ENCODE measurements at regions not wholly inside any gene's neighbourhood (a gene's known extent, or its start where the extent isn't known, plus 50 kb on each side); places are given as distances from the start of the nearest gene placed in this dataset.
"Not testable (repeated sequence)": the region's sequence is repeated elsewhere in the genome, so short reads cannot be mapped to it uniquely, and the experiment has no call there.

DNA sequence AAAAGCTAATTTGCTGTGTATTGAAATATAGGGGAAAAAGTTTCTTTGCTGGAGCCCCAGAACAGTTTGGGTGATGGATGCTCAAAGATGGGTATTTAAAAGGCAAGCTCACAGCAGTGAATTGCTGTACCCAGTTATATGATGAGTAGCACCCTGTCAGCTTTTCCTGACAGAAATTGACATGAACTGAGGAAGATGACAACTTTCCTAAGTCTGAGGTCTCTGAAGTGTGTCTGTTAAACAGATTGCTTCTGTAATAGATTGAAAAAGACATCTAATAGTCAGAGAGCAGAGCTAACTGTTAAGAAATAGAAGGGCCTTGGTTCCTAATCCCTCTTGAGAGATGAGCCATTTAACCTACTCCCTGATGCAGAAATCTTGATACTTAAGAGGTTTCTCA lies 1278.0 kb upstream of the ALCAM start:
- Histone ChIP-seq H3K9ac (ENCODE audit: low read length) (no peak overlapping the region), H3K27me3 (replicated peaks; ENCODE audit: insufficient read depth, low read length) (no peaks in the 10 kb centered on the region), H3K4me1 (ENCODE audit: low read length) (no peaks in the 10 kb centered on the region), H3K9me3 (replicated peaks; ENCODE audit: insufficient read depth, low read length) (no peaks in the 10 kb centered on the region), H3K27ac (ENCODE audit: low read length) (no peak overlapping the region), H3K4me2 (ENCODE audit: low read depth, low read length) (no peak overlapping the region), H4K20me1 (ENCODE audit: insufficient read depth, low read length) (no peaks in the 10 kb centered on the region), H3K79me2 (ENCODE audit: low read length) (no peaks in the 10 kb centered on the region), H2AFZ (ENCODE audit: low read length) (no peak overlapping the region), H3K4me3 (ENCODE audit: low read length) (no peak overlapping the region), H3F3A (ENCODE audit: insufficient read depth, low read length) (no peaks in the 10 kb centered on the region), H3K36me3 (replicated peaks; ENCODE audit: insufficient read depth, low read length) (no peaks in the 10 kb centered on the region), H3K9me2 (replicated peaks; ENCODE audit: insufficient read depth, low read length) (no peaks in the 10 kb centered on the region)
- no peak for DNase-seq
- TF ChIP-seq EZH2 (optimal IDR thresholded peaks at IDR 0.05; ENCODE audit: low read depth, low read length): no peak
- TF ChIP-seq, protein P1, sequence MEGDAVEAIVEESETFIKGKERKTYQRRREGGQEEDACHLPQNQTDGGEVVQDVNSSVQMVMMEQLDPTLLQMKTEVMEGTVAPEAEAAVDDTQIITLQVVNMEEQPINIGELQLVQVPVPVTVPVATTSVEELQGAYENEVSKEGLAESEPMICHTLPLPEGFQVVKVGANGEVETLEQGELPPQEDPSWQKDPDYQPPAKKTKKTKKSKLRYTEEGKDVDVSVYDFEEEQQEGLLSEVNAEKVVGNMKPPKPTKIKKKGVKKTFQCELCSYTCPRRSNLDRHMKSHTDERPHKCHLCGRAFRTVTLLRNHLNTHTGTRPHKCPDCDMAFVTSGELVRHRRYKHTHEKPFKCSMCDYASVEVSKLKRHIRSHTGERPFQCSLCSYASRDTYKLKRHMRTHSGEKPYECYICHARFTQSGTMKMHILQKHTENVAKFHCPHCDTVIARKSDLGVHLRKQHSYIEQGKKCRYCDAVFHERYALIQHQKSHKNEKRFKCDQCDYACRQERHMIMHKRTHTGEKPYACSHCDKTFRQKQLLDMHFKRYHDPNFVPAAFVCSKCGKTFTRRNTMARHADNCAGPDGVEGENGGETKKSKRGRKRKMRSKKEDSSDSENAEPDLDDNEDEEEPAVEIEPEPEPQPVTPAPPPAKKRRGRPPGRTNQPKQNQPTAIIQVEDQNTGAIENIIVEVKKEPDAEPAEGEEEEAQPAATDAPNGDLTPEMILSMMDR (IDR thresholded peaks at IDR 0.05; ENCODE audit: low read length): no peak
- no peak for TF ChIP-seq EZH2phosphoT487 (IDR thresholded peaks at IDR 0.05; ENCODE audit: low read length)

DNA sequence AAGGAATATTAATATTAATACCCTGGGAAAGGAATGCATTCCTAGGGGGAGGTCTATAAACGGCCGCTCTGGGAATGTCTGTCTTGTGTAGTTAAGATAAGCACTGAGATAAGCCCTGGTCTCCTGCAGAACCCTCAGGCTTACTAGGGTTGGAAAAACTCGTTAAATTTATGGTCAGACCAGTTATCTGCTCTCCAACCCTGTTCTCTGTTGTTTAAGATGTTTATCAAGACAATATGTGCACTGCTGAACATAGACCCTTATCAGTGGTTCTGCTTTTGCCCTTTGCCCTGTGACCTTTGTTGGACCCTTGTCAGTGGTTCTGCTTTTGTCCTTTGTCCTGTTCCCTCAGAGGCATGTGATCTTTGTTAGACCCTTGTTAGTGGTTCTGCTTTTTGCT lies 1276.7 kb upstream of the ALCAM start:
- not testable (repeated sequence) for H3K36me3 ChIP-seq (replicated peaks; ENCODE audit: insufficient read depth, low read length); H4K20me1 ChIP-seq (ENCODE audit: insufficient read depth, low read length); H3K79me2 ChIP-seq (ENCODE audit: low read length)

DNA sequence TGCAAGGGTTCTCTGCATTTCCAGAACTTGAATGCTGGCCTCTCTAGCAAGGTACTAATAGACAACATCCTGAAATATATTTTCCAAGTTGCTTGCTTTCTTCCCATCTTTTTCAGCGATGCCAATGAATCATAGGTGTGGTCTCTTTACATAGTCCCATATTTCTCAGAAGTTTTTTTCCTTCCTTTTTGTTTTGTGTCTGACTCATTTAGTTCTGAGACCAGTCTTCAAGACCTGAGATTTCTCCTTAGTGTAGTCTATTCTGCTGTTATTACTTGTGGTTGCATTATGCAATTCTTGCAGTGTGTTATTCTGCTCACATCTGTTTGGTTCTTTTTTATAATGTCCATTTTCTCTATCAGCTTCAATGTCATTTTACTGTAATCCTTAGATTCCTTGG lies 1265.0 kb upstream of the ALCAM start:
- Histone ChIP-seq H3K36me3 (replicated peaks; ENCODE audit: insufficient read depth, low read length) (no peaks in the 10 kb centered on the region), H3F3A (ENCODE audit: insufficient read depth, low read length) (no peaks in the 10 kb centered on the region), H3K27ac (ENCODE audit: low read length) (no peak overlapping the region), H3K4me2 (ENCODE audit: low read depth, low read length) (no peak overlapping the region), H3K9me3 (replicated peaks; ENCODE audit: insufficient read depth, low read length) (no peaks in the 10 kb centered on the region), H3K4me3 (ENCODE audit: low read length) (no peak overlapping the region), H3K4me1 (ENCODE audit: low read length) (no peaks in the 10 kb centered on the region), H4K20me1 (ENCODE audit: insufficient read depth, low read length) (no peaks in the 10 kb centered on the region), H3K9ac (ENCODE audit: low read length) (no peak overlapping the region), H3K27me3 (replicated peaks; ENCODE audit: insufficient read depth, low read length) (no peaks in the 10 kb centered on the region), H2AFZ (ENCODE audit: low read length) (no peak overlapping the region), H3K9me2 (replicated peaks; ENCODE audit: insufficient read depth, low read length) (no peaks in the 10 kb centered on the region), H3K79me2 (ENCODE audit: low read length) (no peaks in the 10 kb centered on the region)
- TF ChIP-seq EZH2phosphoT487 (IDR thresholded peaks at IDR 0.05; ENCODE audit: low read length): no peak
- TF ChIP-seq, protein P1 (IDR thresholded peaks at IDR 0.05; ENCODE audit: low read length): no peak
- no peak for TF ChIP-seq EZH2 (optimal IDR thresholded peaks at IDR 0.05; ENCODE audit: low read depth, low read length)
- no peak for DNase-seq

More for the DNA sequence above, 1276.7 kb upstream of the ALCAM start:
- H3K9me2 ChIP-seq (replicated peaks; ENCODE audit: insufficient read depth, low read length); H3K27ac ChIP-seq (ENCODE audit: low read length); H2AFZ ChIP-seq (ENCODE audit: low read length); H3K4me1 ChIP-seq (ENCODE audit: low read length); DNase-seq; H3K9ac ChIP-seq (ENCODE audit: low read length); H3K4me2 ChIP-seq (ENCODE audit: low read depth, low read length); H3K9me3 ChIP-seq (replicated peaks; ENCODE audit: insufficient read depth, low read length); H3K27me3 ChIP-seq (replicated peaks; ENCODE audit: insufficient read depth, low read length); H3K4me3 ChIP-seq (ENCODE audit: low read length); H3F3A ChIP-seq (ENCODE audit: insufficient read depth, low read length): not testable (repeated sequence)

DNA sequence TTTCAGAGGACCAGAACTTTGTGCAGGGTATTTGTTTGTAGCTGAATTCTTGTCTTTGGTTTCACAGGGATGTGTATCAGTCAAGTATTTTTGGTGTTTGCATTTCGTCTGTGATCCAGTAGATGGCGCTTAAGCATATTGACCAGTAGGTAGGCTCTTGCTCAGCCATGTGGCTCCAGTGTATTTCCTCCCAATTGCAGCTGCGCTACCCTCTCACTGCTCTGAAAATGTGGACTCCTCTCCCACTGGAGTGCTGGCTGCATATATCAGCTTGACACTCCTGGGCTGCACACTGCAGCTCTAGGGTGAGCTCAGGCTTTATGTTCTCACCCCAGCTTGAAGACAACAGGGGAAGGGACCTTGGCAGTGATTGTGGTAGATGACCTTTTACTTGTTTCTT lies 1264.3 kb upstream of the ALCAM start:
- H3K27ac ChIP-seq (ENCODE audit: low read length): no peak overlapping the region
- no peaks in the 10 kb centered on the region for H3K79me2 ChIP-seq (ENCODE audit: low read length)
- H3K27me3 ChIP-seq (replicated peaks; ENCODE audit: insufficient read depth, low read length): no peaks in the 10 kb centered on the region
- no peaks in the 10 kb centered on the region for H3K4me1 ChIP-seq (ENCODE audit: low read length)
- peak; percentile 57 for DNase-seq
- no peak overlapping the region for H3K9ac ChIP-seq (ENCODE audit: low read length)
- TF ChIP-seq EZH2phosphoT487 (IDR thresholded peaks at IDR 0.05; ENCODE audit: low read length) (no peak), EZH2 (optimal IDR thresholded peaks at IDR 0.05; ENCODE audit: low read depth, low read length) (no peak)
- TF ChIP-seq, protein P1 (IDR thresholded peaks at IDR 0.05; ENCODE audit: low read length): peak; percentile 73
- H2AFZ ChIP-seq (ENCODE audit: low read length): peak overlapping the region; percentile 43
- no peaks in the 10 kb centered on the region for H3F3A ChIP-seq (ENCODE audit: insufficient read depth, low read length)
- H3K4me2 ChIP-seq (ENCODE audit: low read depth, low read length): no peak overlapping the region
- no peaks in the 10 kb centered on the region for H4K20me1 ChIP-seq (ENCODE audit: insufficient read depth, low read length)
- no peaks in the 10 kb centered on the region for H3K9me3 ChIP-seq (replicated peaks; ENCODE audit: insufficient read depth, low read length)
- no peaks in the 10 kb centered on the region for H3K36me3 ChIP-seq (replicated peaks; ENCODE audit: insufficient read depth, low read length)
- H3K4me3 ChIP-seq (ENCODE audit: low read length): no peak overlapping the region
- H3K9me2 ChIP-seq (replicated peaks; ENCODE audit: insufficient read depth, low read length): no peaks in the 10 kb centered on the region

Measured in MM.1S (cell line).